ENCODE measurements at regions not wholly inside any gene's neighbourhood (a gene's known extent, or its start where the extent isn't known, plus 50 kb on each side); places are given as distances from the start of the nearest gene placed in this dataset.
"Not testable (repeated sequence)": the region's sequence is repeated elsewhere in the genome, so short reads cannot be mapped to it uniquely, and the experiment has no call there.

DNA sequence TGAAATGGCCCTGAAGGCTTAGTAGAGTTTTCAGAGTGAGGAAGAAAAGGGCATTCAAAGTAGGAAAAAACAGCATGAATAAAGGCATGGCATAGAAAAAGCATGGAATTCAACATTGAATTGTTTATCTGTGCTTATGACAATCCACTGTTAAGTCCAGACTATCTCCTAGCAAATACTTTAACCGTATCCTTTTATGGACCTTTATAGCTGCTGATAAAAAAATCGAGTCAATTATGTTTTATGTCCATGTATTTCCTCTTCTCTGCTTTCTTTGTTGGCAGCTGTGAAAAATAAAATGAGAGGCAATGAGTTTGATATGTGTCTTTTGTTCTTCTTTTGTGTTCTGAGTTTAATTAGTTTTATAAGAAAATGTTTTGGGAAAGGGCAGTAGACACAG, 70.4 kb downstream of the TDRD15 start:
- no peak for DNase-seq

DNA sequence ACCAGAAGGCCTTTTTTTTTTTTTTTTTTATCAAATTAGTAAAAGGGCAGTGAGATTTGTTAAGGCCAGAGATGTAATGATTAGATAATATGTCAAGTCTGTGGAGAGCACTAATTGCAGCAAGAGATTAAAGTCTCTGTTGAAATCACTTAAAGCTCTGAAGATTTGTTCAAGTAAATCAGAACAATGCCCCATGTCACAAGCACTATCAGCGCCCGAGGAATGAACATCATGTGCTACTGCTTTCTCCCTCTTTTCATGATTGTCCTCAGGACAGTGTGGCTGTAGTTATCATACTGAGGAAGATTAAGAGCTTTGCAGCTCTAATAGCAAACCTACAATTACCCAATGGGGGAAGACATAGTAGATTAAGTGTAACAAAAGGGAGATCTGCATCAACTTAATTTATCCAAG, 71.1 kb downstream of the TDRD15 start:
- DNase-seq: no peak

DNA sequence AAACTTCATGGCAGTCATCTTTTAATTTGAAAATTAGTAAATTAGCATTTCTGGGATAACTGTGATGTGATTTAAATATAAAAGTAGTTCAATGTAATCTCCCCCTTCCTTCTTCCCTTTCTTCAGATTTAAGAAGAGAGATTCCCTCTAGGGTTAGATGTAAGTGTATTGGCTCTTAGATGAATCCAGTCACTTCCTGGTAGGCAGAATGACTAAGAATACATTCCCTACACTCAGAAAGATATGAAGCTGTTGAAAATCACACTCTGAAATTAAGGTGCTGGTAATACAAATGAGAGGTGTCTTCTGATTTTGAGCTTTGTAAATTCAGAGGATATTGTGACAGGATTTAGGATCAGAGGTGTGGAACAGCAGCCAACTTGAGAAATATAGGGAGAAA, 71.6 kb downstream of the TDRD15 start:
- no peak for DNase-seq

DNA sequence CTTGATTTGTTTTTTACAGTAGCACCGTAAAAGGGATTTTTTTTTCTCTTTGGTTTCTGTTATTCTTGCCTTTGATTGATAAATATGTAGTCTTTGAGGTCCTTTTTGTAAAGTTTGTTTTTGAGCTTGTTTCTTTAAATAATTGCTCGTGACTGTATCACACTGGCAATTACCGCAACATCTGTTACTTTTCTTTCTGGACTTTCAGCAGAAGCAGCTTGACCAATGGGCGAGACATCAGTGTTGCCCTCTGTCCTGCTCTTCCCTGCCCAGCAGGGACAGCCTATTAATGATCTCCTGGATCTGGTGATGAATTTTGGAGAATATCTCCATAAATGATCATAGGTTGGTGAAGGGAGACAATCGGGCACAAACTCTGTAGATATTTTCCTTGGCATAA, 74.9 kb downstream of the TDRD15 start:
- no peak for DNase-seq

DNA sequence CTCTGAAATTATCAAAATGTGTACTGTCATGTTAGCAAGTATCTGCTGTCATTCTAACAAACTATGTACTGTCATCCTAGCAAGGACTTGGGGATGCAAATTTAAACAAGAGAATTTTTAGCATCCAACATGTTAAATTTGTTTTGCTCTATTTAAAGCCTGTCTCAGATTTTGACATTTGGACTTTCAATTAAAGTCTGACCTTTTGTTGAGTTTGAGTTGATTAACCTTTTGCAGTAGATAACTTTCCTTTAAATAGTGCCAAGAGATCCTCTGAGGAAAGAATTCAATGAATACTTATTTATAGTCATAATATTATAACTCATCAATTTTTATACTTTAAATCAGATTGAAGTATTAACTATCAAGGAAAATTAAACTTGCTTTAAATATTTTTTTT, 80.2 kb downstream of the TDRD15 start:
- DNase-seq: no peak

DNA sequence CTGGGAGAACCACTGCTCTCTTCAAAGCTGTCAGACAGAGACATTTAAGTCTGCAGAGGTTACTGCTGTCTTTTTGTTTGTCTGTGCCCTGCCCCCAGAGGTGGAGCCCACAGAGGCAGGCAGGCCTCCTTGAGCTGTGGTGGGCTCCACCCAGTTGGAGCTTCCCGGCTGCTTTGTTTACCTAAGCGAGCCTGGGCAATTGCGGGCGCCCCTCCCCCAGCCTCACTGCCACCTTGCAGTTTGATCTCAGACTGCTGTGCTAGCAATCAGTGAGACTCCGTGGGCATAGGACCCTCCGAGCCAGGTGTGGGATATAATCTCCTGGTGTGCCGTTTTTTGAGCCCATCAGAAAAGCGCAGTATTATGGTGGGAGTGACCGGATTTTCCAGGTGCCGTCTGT, 90.3 kb downstream of the TDRD15 start:
- DNase-seq: not testable (repeated sequence)

DNA sequence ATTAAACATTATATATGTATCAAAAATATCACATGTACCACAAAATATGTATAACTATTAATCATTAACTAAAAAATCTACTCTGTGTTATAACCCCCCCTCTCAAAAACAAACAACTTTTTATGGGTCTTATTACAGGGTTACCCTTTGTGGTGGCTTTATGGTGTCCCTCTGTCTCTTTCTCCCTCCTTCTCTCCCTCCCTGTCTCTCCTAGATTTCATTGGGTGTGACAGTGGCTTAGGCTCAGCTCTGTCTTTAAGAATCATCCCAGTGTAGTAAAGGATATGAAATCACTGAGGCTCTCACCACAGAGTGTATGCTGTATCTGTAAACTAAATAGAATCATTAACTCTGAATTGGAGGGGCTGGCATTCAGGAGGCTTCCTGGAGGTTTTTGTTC, 93.7 kb downstream of the TDRD15 start:
- DNase-seq: no peak

DNA sequence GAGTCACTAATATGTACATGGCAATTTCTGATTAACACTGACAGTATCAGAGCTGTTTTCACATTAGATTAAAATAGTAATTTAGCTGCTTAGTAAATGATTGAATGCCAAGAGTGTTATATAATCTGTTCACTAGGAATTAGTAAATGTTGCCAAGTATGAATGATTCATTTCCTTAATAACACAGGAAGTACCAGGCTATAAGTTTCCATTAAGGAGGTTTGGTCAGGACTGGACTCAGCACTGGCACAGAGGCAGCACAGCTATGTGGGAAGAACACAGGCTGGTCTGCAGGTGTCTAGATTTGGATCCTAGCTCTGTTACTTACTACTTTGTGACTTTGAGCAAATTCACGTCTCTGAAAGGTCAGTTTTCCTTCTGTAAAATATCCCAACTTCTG, 97.2 kb downstream of the TDRD15 start:
- DNase-seq: no peak

DNA sequence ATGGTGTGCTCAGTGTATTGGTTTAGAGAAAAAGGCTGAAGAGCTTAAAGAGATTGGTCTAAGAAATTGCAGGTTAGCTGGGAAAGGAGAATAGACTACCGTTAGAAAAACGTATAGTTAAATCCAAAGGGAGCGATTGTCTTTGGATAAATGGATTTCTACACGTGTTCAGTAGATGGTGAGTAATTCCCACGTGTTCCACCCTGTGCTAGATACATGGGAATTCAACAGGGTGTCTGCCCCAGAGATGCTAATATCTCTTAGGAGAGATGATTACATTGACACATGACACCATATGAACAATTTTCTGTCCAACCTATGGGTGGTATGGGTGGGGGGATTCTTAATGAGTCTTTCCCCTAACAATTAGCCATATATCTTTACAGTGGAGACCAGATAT, 99.8 kb downstream of the TDRD15 start:
- no peak for DNase-seq

DNA sequence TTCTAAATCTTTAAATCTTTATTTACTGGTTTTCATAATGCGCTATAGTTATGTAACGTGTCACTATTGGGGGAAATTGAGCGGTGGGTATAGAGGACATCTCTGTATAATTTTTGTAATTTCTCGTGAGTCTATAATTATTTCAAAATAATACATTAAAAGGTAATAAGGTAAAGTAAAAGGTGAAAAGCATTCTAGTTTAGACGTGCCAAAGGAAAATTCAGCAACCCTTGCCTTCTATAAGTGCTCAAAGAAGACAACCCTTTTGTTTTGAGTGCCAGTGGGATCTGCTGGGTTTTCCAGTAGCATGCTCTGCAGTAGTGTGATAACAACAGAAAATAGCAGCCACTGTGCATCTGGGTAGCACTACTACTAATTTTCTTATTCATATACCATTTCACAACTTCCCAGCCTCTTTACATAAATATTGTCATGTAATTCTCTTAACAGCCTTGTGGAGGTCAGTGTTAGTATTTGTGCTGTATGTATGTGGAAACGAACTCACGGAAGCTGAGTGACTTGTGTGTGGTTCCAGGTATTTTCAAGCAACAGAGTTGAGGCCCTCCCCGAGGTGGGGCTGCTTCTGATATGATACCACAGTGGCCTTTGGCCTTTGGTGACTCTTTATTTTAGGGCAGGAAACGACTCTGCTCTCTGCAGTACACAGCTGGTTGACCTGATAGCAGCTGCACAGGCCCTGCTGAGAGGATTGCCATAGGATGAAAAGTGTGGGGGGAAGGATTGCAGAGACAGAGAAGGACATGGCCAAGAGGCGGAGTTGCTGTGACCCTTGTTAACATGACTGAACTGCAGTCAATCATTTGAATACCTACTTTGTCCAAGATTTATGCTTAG, 104.5 kb downstream of the TDRD15 start:
- no peak for DNase-seq

DNA sequence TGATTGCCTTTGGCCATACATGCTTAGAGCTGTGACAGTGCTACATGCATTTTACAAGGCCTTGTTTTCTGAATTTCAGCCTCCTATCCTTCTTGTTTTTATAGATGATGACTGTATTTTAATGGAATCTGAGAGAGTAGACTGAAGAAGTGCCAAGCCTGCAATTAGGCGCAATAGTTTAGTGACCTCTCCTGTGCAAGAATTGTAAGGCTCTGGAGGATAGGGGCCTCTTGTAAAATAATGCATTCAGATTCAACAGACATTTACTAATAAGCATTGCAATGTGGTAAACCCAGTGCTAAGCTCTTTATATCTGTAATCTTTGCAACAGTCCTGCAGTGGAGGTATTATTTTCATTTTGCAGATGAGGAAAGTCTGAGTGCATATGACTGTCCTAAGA, 105.5 kb downstream of the TDRD15 start:
- DNase-seq: no peak

DNA sequence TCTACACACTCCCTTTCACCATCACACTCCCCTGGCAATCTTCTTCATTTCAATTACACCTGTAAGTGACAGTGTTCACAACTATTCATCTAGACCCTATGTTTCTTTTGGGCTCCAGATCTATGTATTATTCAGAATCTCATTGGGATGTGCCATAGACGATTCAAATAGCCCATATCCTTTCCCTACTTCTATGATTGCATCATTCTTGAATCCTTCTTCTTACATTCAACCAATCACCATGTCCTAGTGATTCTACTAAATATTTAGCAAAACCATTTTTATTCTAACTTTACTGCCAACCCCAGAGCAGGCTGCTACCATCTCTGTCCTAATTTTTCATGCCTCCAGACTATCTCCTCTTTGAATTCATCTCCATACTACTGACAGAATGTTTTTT, 106.4 kb downstream of the TDRD15 start:
- DNase-seq: no peak

DNA sequence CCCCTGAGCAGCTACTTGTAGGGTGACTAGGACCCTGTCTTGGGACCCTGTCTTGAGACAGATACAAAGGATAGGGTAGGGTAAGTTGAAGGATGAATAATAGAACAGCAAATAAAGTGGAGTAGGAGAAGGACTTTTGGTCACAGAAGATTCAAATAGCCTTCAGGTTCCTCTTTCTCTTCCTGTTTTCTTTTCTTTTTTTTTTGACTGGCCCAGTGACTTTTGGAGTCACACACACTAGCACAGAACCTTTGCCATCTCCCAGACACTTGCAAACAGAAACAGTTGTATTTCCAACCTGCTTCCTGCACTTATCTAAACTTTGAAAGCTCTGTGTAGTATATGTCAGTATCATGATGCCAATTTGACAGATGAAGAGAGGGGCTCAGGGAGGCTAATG, 108.2 kb downstream of the TDRD15 start:
- DNase-seq: no peak

DNA sequence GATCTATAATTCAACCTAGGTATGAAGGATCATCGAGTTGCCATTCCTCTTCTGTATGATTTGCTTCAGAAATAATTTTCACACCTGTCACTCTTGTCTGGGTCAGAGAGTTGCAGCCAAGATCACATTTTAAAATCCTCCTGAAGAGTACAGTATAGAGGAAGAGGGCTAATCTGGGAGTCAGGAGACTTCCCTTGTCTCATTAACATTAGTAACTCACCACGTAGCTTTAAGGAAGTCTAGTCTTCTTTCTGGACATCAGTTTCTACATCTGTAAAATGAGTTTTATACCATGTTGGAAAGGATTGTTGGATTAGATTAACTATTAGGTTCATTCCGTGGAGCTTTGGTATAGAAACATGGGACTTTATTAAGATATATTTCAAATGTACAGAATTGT, 109.4 kb downstream of the TDRD15 start:
- no peak for DNase-seq

DNA sequence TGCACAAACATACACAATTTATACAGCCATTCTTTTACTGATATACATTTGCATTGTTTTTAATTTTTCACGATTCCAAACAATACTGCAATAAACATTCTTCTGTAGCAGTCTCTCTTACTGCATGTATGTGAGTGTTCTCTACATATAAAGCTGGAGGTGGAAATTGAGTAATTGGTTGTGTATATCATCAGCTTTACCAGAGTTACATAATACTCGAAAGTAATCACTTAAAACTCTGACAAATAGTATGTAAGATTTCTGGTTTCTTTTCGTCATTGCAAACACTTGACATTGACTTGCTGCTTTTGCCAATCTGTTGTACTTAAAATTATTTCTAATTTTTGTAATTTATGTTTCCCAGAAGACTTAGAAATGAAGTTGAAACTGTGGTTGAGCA, 110.2 kb downstream of the TDRD15 start:
- no peak for DNase-seq

DNA sequence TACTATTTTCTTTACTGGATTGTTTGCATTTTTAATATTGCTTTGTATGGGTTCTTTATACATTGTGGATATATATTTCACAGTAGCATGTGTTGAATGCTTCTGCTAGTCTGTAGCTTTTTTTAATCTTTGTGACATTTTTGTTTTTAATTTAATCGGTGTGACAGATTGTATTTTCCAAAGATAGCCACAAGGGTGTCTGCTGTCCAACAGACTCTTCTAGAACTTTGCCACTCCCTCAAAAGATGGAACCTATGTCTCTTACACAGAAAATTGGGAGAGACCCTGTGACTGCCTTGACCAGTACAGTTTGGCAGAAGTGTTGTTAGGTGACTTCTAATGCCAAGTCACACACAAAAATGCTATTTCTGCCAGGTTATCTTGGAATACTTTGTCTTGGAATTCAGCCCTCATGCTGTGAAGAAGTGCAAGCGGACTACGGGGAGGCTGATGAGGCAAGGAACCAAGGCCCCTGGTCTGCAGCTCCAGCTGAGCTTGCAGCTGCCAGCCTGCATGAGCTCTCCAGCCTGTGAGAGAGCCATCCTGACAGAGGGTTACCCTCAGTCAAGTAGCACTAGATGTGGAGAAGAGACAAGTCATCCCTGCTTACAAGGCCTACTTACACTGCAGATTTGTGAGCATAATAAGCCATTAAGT, 110.8 kb downstream of the TDRD15 start:
- no peak for DNase-seq

DNA sequence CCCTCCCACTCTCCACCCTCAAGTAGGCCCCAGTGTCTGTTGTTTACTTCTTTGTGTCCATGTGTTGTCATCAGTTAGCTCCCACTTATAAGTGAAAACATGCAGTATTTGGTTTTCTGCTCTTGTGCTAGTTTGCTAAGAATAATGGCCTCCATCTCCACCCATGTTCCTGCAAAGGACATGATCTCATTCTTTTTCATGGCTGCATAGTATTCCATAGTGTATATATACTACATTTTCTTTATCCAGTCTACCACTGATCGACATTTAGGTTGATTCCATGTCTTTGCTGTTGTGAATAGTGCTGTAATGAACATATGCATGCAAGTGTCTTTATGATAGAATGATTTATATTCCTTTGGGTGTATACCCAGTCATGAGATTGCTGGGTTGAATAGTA, 116.0 kb downstream of the TDRD15 start:
- not testable (repeated sequence) for DNase-seq

DNA sequence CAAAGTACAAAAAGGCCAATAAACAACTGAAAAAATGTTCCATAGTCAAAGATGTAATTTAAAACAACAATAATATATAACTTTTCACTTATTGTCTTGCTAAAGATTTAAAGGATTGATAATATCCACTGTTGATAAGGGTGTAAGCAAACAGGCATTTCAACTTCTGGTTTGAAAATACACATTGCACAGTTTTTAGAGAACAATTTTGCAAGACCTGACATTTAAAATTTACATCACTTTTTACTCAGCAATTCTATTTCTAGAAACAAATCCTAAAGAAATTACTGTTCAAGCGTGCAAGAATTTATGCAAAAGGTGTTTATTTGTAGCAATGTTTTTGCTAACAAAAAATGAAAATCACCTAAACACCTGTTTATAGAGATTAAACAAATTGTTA, 120.4 kb downstream of the TDRD15 start:
- no peak for DNase-seq

DNA sequence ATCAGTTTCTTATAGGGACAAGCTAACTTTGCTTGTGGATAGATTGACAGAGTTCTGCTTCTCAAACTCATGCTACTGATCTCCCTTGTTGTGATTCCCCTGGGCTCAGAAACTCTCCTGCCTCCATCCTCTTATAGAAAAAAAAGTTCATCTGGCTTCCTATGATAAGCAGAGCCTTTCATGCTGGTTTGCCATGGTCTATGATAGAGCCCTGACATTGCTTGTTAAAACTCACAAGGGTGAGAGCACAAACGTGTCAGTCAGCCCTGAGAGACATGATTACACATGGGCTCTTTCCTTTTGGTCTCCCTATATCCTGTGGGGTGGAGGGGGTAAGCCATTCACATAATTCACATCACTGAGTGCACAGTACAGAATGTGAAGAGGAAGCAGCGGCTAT, 121.8 kb downstream of the TDRD15 start:
- no peak for DNase-seq

DNA sequence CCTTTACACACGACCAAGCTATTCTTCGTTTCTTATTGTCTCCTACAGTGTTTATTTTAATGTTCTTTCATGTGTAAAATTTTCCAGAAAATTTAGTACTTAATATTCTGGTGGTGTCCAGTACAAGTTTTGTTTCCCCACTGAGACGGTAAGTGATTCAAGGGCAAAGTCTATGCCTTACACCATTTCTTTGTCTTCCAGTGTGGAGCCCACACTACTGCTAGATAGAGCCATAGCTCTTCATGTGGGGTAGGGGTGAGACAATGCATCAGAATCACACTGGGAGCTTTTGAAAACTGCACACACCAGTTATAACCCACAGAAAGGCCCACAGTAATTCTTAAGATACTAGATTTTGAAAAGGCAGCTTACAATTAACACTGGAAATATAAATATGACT, 125.6 kb downstream of the TDRD15 start:
- DNase-seq: no peak

DNA sequence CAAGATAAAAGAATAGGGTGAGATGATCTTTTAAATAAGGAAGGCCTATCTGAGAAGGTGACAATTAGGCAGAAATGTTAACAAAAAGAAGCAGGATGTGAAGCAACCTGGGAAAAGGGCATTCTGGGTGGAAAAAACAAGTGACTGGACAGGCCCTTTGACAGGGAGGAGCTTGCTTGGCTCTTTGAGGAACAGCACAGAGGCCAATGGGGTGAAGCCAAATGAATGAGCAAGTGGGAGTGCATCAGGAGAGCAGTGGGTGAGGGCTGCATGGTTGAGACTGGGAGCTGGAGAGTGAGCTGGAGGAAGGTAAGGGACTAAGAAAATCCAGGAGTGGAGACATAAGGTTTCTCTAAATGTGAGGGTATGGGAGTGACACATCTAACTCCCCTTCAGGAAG, 126.9 kb downstream of the TDRD15 start:
- DNase-seq: peak; percentile 44

DNA sequence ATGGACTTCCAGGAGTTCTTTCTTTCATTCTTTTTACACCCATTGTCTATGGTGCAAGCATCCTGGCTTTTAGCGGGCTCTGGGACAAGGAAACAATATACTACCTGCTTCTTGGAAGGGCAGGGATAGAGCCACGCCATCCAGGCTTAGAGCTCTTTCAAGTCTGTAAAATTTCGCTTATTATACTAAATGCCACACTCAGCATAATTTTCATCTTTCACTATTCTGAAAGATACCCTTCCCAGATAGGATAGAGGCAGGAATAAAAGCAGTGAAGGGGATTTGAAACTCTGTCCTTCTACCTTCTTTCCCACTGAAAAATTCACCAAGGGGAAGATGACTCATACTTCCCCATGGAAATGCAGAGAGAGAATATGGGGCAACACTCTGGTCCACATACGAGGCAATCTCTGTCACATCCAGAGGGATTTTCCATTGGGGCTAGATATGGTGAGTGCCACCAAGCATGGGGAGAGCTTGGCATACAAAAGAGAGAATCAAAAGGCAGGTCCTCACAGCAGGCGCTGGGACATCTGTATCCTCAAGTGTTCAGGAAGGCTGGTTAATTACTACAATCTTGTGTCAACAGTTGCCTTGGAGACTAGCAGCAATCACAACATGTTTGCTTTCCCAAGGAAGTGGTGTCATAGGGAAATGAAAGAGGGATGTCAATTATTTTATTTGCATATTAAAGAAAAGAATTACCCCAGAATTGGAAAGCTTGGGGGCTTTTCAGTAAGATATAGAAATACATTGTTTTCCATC, 127.6 kb downstream of the TDRD15 start:
- DNase-seq: peak; percentile 35

DNA sequence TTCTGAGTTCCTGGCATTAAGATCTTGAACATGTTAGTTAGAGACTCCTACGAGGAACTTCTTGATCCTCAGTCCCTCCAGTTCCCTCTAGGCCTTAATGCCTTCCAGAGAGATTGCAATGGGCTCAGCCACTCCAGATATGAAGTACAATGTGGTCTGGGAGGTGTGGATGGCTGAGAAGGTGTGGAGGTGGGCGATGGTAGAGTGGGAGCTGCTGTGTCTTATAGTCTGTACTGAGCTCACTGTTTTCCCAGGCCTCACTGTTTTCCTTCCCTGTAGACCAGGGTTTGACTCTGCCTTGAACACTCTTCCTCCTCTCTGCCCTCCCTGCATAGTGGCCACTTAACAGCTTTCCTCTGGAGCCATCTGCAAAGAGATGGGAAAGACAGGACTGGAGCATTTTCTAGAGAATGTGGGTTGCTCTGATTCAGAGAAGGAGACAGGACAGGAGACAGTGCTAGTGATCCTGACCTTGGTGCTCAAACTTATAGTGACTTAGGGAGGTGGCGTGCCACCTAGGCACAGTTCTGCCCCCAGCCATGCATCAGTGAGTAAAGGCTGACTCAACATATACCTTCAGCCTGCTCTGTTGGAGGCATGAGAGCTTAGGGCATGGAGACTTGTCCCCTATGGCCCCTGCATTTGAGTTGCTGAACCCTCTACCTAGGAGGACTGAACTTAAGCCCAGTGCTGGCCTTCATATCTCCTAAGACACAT, 129.7 kb downstream of the TDRD15 start:
- peak; percentile 20 for DNase-seq
